Sigmoid colon (tissue), 4 donors: ENCODE measurements at regions not wholly inside any gene's neighbourhood (a gene's known extent, or its start where the extent isn't known, plus 50 kb on each side); places are given as distances from the start of the nearest gene placed in this dataset.

ENCODE experiments used
- CTCF ChIP-seq, 4 experiments: fragments of 450-650 bp in 3 of 4; fragments of 200-600 bp in 1 of 4; IDR thresholded peaks; one replicate each; pipeline ENCODE4 v1.5.1; 2016 to 2019; ENCODE audit warnings: antibody characterized with exemption in 4 of 4, mild to moderate bottlenecking in 3 of 4, moderate library complexity in 2 of 4
- POLR2AphosphoS5 ChIP-seq, 4 donors: sonication (generic); formaldehyde crosslinking; IDR thresholded peaks; one replicate each; pipeline ENCODE4 v1.6.1; 2017; ENCODE audit warnings: antibody characterized with exemption in 4 of 4

- no peak for TF ChIP-seq CTCF (IDR thresholded peaks at IDR 0.05)
- TF ChIP-seq POLR2AphosphoS5 (IDR thresholded peaks at IDR 0.05) = no peak
Measured at GRCh38 chr2:234849678-234850077, 102.1 kb upstream of the SH3BP4 start.
